ENCODE measurements at regions not wholly inside any gene's neighbourhood (a gene's known extent, or its start where the extent isn't known, plus 50 kb on each side); places are given as distances from the start of the nearest gene placed in this dataset.

DNA sequence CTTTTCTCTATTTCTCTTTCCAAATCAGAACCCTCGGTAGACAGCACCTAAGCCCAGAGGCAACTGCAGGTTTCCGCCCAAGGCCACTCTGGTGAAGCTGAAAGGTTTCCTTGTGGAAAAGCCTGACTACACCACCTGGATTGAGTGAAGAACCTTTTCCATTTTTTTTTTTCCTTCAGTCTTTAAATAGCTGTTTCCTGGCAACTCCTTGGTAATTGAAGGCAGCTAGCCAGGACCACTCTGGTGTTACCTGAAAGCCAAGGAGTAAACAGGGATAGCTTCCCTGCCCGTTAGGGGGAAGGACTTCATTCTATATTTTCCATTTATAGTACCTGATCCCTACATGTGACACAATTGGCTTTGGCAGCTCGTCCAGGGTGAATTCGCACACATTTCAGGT, 1238.4 kb downstream of the GRIK2 start:
- TF ChIP-seq CEBPB (IDR thresholded peaks at IDR 0.05) = no peak
- TF ChIP-seq TAF1 (IDR thresholded peaks at IDR 0.05; ENCODE audit: low read depth) = no peak
- TF ChIP-seq TEAD4 (IDR thresholded peaks at IDR 0.05) = no peak
- TF ChIP-seq, protein P1, sequence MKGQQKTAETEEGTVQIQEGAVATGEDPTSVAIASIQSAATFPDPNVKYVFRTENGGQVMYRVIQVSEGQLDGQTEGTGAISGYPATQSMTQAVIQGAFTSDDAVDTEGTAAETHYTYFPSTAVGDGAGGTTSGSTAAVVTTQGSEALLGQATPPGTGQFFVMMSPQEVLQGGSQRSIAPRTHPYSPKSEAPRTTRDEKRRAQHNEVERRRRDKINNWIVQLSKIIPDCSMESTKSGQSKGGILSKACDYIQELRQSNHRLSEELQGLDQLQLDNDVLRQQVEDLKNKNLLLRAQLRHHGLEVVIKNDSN (IDR thresholded peaks at IDR 0.05) = no peak
- no peak for TF ChIP-seq EGR1 (IDR thresholded peaks at IDR 0.05)
- TF ChIP-seq, protein P2, sequence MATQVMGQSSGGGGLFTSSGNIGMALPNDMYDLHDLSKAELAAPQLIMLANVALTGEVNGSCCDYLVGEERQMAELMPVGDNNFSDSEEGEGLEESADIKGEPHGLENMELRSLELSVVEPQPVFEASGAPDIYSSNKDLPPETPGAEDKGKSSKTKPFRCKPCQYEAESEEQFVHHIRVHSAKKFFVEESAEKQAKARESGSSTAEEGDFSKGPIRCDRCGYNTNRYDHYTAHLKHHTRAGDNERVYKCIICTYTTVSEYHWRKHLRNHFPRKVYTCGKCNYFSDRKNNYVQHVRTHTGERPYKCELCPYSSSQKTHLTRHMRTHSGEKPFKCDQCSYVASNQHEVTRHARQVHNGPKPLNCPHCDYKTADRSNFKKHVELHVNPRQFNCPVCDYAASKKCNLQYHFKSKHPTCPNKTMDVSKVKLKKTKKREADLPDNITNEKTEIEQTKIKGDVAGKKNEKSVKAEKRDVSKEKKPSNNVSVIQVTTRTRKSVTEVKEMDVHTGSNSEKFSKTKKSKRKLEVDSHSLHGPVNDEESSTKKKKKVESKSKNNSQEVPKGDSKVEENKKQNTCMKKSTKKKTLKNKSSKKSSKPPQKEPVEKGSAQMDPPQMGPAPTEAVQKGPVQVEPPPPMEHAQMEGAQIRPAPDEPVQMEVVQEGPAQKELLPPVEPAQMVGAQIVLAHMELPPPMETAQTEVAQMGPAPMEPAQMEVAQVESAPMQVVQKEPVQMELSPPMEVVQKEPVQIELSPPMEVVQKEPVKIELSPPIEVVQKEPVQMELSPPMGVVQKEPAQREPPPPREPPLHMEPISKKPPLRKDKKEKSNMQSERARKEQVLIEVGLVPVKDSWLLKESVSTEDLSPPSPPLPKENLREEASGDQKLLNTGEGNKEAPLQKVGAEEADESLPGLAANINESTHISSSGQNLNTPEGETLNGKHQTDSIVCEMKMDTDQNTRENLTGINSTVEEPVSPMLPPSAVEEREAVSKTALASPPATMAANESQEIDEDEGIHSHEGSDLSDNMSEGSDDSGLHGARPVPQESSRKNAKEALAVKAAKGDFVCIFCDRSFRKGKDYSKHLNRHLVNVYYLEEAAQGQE (IDR thresholded peaks at IDR 0.05; ENCODE audit: low read depth) = no peak
- TF ChIP-seq NFIC (IDR thresholded peaks at IDR 0.05) = no peak
- no peak for TF ChIP-seq ZBTB7A (IDR thresholded peaks at IDR 0.05; ENCODE audit: low read depth)
- TF ChIP-seq, protein P3, sequence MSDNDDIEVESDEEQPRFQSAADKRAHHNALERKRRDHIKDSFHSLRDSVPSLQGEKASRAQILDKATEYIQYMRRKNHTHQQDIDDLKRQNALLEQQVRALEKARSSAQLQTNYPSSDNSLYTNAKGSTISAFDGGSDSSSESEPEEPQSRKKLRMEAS (IDR thresholded peaks at IDR 0.05) = no peak
- no peak for TF ChIP-seq CREB1 (IDR thresholded peaks at IDR 0.05; ENCODE audit: low read depth)

DNA sequence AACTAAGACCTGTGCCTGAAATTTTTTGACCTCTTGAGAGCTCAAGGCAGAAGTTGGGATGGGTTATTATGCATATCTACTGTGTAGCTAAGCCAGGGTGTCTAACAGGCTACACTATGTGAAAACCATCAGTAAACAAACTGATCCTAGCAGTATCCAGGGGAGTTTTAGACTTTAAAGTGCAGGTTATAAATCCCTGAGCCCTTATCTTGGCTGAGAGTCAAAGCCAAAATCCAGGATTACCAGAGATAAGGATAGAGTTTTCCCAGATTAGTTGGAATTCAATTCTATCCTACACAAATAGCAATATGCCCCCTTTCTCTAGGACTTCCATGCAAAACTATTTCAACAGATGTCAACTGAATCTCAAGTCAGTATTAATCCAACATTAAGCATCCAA, 1229.7 kb downstream of the GRIK2 start:
- TF ChIP-seq EP300 (IDR thresholded peaks at IDR 0.05; ENCODE audit: borderline replicate concordance) (no peak), ZBTB7A (IDR thresholded peaks at IDR 0.05; ENCODE audit: low read depth) (no peak), RAD21 (IDR thresholded peaks at IDR 0.05; ENCODE audit: low read depth) (no peak), TAF1 (IDR thresholded peaks at IDR 0.05; ENCODE audit: low read depth) (no peak), NFIC (IDR thresholded peaks at IDR 0.05) (no peak), FOXM1 (IDR thresholded peaks at IDR 0.05; ENCODE audit: borderline replicate concordance, low read depth) (no peak), CREB1 (IDR thresholded peaks at IDR 0.05; ENCODE audit: low read depth) (no peak), CEBPB (IDR thresholded peaks at IDR 0.05) (no peak)
- TF ChIP-seq, protein P3 (IDR thresholded peaks at IDR 0.05) = no peak
- TF ChIP-seq, protein P1 (IDR thresholded peaks at IDR 0.05) = no peak

DNA sequence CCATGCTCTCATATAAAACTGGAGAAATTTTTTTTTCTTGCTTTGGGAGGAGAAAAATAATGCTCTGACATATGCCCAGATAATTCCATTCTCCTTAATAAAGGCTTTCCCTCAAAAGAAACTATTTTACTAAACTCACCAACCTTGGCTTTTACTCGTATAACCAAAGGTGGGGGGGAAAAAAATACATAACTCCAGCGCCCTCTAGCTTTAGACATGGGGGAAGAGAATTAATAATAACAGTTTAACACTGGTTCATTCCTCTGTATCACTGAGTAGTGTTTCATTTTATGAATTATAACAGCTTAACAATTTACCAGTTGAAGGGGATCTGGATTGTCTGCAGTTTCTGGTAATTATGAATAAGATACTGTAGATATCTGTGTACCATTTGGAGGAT, 1226.1 kb downstream of the GRIK2 start:
- TF ChIP-seq CEBPB (IDR thresholded peaks at IDR 0.05) (no peak), FOXM1 (IDR thresholded peaks at IDR 0.05; ENCODE audit: borderline replicate concordance, low read depth) (no peak), NFIC (IDR thresholded peaks at IDR 0.05) (no peak), TEAD4 (IDR thresholded peaks at IDR 0.05) (no peak), RAD21 (IDR thresholded peaks at IDR 0.05; ENCODE audit: low read depth) (peak; percentile 59), EP300 (IDR thresholded peaks at IDR 0.05; ENCODE audit: borderline replicate concordance) (no peak)
- TF ChIP-seq, protein P2 (IDR thresholded peaks at IDR 0.05; ENCODE audit: low read depth) = no peak

DNA sequence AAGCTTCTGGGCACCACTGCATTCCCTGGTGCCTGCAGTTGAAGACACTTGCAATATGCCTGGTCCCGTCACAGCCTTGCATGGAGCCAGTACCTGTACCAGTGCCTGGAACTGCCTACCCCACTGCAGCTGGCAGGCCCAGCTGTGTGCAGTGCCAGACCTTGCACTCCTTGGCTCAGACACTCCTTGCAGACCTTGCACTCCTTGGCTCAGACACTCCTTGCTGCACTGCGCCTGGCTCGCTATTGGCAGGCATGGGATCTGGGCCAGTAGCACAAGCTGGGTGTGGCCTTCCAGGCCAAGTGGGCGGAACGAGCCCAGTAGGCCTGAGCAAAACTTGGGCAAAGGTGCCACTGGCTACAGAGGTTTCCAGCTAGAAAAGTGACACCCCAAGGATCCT, 1189.1 kb downstream of the GRIK2 start:
- TF ChIP-seq, protein P3 (IDR thresholded peaks at IDR 0.05) = no peak
- TF ChIP-seq FOXM1 (IDR thresholded peaks at IDR 0.05; ENCODE audit: borderline replicate concordance, low read depth) = no peak
- no peak for TF ChIP-seq TEAD4 (IDR thresholded peaks at IDR 0.05)
- no peak for TF ChIP-seq YY1 (IDR thresholded peaks at IDR 0.05; ENCODE audit: low read depth)
- TF ChIP-seq EP300 (IDR thresholded peaks at IDR 0.05; ENCODE audit: borderline replicate concordance) = no peak
- no peak for TF ChIP-seq TCF12 (IDR thresholded peaks at IDR 0.05; ENCODE audit: low read depth)
- TF ChIP-seq, protein P1 (IDR thresholded peaks at IDR 0.05) = no peak
- TF ChIP-seq EGR1 (IDR thresholded peaks at IDR 0.05) = no peak
- TF ChIP-seq ZBTB7A (IDR thresholded peaks at IDR 0.05; ENCODE audit: low read depth) = no peak
- TF ChIP-seq, protein P2 (IDR thresholded peaks at IDR 0.05; ENCODE audit: low read depth) = no peak
- TF ChIP-seq RAD21 (IDR thresholded peaks at IDR 0.05; ENCODE audit: low read depth) = no peak
- no peak for TF ChIP-seq TAF1 (IDR thresholded peaks at IDR 0.05; ENCODE audit: low read depth)
- no peak for TF ChIP-seq CEBPB (IDR thresholded peaks at IDR 0.05)
- TF ChIP-seq NFIC (IDR thresholded peaks at IDR 0.05) = no peak
- no peak for TF ChIP-seq CREB1 (IDR thresholded peaks at IDR 0.05; ENCODE audit: low read depth)

Measured in Ishikawa (cell line).